HG02885 (cell line): ENCODE measurements at regions not wholly inside any gene's neighbourhood (a gene's known extent, or its start where the extent isn't known, plus 50 kb on each side); places are given as distances from the start of the nearest gene placed in this dataset.
"Not testable (repeated sequence)": the region's sequence is repeated elsewhere in the genome, so short reads cannot be mapped to it uniquely, and the experiment has no call there.

Experiments
- ATAC-seq: cut with Tn5 transposase; IDR thresholded peaks from one replicate; pipeline ENCODE4 v1.9.1; 2021; ENCODE audit warnings: mild to moderate bottlenecking; ENCODE audit not compliant: unreplicated experiment, poor library complexity

GRCh38 chr18:10074728-10075127, 160.9 kb downstream of the VAPA start:
- no peak for ATAC-seq

- no peak for ATAC-seq
Measured at GRCh38 chr18:10076502-10077030, 162.8 kb downstream of the VAPA start.

DNA sequence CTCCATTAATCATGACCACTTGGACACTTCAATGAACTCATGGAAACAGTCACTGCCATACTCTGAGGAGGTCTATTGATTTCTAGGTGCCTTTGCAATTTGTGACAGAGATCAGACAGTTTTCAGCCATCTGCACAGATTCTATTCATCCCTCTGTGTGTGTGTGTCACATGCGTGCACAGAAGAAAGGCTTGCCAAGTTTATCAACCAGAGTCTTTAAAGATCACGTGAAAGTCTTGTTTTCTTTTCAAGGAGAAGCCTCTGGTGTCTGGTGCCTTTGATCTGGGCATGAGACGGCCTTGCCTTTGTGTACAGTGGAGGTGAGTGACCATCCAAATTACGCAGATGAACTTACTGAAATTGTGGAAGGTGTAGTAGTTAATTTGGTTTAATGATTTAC, 164.2 kb downstream of the VAPA start:
- no peak for ATAC-seq

- no peak for ATAC-seq
Measured at GRCh38 chr18:10080372-10080771, 166.6 kb downstream of the VAPA start.

DNA sequence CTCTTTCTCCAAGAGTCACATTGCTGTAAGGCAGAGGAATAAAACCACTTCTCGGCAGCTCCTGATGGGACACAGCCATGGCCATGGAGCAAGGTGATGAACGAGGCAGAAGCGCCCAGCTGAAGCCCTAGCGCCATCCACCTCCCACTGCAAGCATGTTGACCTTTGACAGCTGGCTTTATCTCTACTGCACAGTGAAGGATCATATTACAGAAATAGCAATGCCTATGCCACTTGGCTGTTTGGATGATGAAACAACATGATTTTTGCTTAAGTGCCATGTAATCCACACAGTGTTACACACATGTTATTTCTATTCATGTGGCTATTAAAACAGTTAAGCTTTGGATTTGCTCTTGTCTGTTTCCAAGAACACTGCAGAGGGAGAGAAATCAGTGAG, 167.7 kb downstream of the VAPA start:
- ATAC-seq = no peak

GRCh38 chr18:10085416-10085815, 171.6 kb downstream of the VAPA start:
- ATAC-seq = no peak

DNA sequence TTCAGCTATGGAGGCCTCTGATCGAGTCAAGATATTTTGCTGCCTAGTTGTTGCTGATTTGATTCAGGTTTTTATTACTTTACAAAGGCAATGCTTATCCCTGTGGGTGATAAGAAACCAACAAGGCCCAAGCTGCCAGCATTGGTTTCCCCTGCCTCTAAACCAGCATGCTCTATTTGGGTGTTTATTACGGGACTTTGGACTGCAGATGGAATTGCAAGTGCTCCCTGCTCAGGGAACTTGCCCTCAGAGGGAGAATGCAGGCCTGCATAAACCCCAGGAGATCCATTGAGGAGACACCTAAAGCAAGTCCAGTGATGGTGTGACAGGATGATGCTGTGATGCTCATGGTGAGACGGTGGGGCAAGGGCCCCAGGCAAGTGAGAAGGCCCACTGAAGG, 172.1 kb downstream of the VAPA start:
- no peak for ATAC-seq

- ATAC-seq = no peak
Measured at GRCh38 chr18:10086458-10087210, 172.8 kb downstream of the VAPA start.

DNA sequence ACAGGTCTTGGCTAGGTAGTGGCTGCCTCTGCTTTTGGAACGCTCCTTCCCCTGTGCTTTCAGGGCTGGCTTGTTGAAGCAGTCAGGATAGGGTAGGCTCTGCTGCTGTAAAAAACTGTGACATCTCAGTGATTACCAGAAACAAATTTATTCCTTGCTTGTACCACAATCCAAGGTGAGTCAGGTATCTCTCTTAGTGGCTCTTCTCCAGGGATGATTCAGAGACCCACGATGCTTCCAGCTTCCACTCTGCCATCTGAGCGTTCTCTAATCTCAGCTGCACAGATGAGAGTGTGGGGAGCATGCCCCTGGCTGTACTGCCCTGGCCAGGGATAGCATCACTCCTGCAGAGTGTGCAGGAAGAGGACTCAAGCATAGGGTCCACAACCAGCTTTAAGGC, 174.9 kb downstream of the VAPA start:
- no peak for ATAC-seq

DNA sequence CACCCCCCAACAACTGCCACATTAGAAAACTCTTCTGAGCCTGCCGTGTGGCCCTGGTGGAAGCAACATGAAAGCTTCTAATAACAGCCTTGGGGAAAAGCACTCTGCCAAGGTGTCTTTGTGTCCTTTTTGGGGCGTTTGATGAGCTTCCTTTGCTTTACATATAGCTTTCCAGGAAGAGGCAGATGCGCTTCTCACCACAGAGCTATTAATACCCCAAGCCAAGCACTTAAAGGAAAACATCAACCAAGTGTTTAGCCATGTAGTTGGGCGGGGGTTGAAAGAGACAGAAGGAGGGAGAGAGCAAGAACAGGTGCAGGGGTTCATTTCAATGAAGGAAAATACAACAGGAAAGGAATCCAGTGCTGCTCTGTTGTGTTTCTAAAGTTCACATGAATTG, 176.1 kb downstream of the VAPA start:
- ATAC-seq = no peak

GRCh38 chr18:10090668-10091067, 176.9 kb downstream of the VAPA start:
- ATAC-seq = no peak

DNA sequence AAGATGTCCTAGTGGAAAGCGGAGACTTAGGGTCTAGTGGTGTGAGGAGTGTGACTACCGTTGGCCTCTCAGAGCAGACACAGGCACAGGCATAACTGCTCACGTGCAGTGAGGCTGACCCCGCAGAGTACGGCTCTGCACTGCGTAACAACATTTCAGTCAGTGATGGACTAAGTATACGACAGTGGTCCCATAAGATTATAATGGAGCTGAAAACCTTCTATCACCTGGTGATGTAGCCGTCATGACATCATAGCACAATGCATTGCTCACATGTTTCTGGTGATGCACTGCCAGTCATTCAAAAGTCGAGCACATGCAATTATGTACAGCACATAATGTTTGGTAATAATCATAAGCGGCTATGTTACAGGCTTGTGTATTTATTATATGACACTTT, 179.6 kb downstream of the VAPA start:
- ATAC-seq = no peak

- ATAC-seq = no peak
Measured at GRCh38 chr18:10094154-10094553, 180.3 kb downstream of the VAPA start.

GRCh38 chr18:10094655-10095054, 180.8 kb downstream of the VAPA start:
- no peak for ATAC-seq

DNA sequence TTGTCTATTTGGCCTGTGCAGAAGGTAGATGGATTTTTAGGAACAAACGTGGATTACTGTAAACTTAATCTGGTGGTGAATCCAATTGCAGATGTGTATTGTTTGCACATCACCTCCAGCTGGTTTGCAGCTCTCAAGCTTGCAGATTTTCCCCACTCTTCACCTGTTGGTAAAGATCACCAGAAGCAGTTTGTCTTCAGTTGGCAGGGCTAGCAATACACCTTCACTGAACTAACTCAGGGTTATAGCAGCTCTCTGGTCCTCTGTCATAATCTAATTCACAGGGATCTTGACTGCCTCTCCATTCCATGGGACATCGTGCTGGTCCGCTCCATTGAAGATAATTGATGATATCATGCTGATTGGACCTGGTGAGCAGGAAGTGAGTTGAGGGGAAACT, 181.5 kb downstream of the VAPA start:
- ATAC-seq = no peak

DNA sequence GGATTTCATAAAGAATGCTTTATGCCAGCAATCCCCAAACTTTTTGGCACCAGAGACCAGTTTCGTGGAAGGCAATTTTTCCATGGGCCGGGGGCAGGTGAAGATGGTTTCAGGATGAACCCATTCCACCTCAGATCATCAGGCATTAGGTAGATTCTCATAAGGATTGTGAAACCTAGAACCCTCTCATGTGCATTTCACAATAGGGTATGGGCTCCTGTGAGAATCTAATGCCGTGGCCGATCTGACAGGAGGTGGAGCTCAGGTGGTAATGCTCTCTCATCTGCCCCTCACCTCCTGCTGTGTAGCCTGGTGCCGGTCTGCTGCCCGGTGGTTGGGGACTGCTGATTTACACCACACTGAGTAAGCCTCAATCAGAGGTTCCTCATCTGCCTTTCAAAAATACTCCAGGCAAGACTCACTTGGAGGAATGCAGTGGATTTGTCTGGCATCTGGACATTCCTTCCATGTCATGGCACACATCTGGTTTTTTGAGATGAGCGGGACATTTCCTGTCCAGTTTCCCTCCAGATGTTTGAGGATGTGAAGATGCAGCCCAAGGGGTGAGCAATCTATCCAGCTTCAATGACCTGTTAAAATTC, 185.8 kb downstream of the VAPA start:
- no peak for ATAC-seq

GRCh38 chr18:10100196-10100595, 186.4 kb downstream of the VAPA start:
- ATAC-seq = no peak

DNA sequence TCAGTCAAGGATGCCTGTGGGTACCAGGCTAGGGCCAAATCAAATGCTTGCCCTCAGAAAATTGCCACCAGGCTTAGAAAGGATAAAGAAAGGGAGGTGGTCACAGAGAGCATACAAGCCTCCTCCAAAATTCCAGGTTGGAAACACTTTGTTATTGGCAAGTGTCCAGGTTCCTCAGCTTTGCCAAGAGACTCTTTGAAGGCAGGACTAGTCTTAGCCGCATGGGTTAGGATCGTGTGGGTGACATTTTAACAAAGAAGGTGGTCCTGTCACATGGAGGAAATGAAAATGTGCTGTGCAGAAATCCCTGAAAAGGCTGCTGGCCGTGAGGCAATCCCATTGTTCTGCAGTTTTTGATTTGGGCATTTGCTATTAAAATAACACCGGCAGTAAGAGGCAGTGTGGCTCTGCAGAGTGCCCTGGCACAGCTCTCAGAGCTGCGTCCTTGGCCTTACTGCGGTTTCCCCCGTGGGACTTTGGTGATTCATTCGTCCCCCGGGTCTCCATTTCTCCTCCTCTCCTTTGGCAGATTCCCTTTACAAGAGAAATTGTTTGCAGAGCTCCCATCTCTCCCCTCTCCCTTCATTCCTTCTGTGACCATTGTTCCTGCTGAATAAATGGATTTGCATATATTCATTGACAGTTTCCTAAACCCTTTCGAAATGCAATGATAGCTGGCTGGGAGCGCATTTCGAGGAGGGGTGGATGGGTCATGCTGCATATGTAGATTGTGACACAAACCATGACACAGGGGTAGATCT, 187.3 kb downstream of the VAPA start:
- no peak for ATAC-seq

DNA sequence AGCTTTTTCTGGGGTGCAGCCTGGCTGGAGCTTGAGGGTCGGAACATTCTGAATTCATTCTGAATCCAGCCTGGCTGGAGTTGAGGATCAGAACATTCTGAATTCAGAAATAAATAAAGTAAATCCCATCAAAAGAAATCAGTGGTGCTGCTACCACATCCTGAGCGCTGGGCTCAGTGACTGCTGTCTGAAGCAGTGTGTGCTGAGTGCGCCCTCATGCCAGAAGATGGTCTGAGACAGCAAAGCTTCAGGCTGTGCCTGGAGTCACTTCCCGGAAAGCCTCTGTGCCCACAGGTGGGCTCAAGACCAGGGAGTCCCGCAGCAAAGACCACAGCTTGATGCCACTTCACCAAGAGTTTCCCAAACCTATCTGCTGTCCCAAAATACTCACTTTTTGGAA, 187.9 kb downstream of the VAPA start:
- ATAC-seq = no peak

DNA sequence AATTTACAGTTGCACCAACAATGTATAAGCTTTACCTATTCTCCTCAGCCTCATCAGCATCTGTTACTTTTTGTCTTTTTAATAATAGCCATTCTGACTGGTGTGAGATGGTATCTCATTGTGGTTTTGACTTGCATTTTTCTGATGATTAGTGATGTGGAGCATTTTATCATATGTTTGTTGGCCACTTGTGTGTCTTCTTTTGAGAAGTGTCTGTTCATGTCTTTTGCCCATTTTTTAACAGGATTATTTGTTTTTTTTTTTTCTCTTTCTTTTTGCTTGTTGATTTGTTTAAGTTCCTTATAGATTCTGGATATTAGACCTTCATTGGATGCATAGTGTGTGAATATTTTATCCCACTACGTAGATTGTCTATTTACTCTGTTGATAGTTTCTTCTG, 191.3 kb downstream of the VAPA start:
- ATAC-seq = not testable (repeated sequence)

GRCh38 chr18:10111191-10111590, 197.4 kb downstream of the VAPA start:
- ATAC-seq = no peak
